Transverse colon (tissue), 4 donors: ENCODE measurements at regions not wholly inside any gene's neighbourhood (a gene's known extent, or its start where the extent isn't known, plus 50 kb on each side); places are given as distances from the start of the nearest gene placed in this dataset.
"Not testable (repeated sequence)": the region's sequence is repeated elsewhere in the genome, so short reads cannot be mapped to it uniquely, and the experiment has no call there.

Experiments used
- DNase-seq: peaks from one replicate; pipeline ENCODE4 v3.0.0-alpha.2; 2019
- H3K27ac ChIP-seq, 4 donors: fragments of 200-600 bp; sonication (generic); 2 replicates each; pipeline ENCODE4 v1.5.1; 2016 to 2018; ENCODE audit warnings: inconsistent platforms in 4 of 4
- H3K27me3 ChIP-seq: fragments of 200-600 bp; sonication (generic); 2 replicates; pipeline ENCODE4 v1.5.1; 2017; ENCODE audit warnings: inconsistent platforms
- H3K36me3 ChIP-seq, 4 donors: fragments of 200-600 bp; sonication (generic); 2 replicates each; pipeline ENCODE4 v1.5.1; 2017 to 2019; ENCODE audit warnings: inconsistent platforms in 4 of 4
- H3K4me1 ChIP-seq, 4 donors: fragments of 200-600 bp; sonication (generic); 2 replicates each; pipeline ENCODE4 v1.5.1; 2017 to 2020; ENCODE audit warnings: inconsistent platforms in 4 of 4
- H3K4me3 ChIP-seq, 4 donors: fragments of 200-600 bp; sonication (generic); 1 replicate in 1 of 4; 2 replicates in 3 of 4; pipeline versions ENCODE4 v1.5.1 to v1.6.1; 2017 to 2019; ENCODE audit warnings: inconsistent platforms in 4 of 4
- H3K9me3 ChIP-seq, 2 donors: fragments of 200-600 bp; sonication (generic); 2 replicates each; pipeline ENCODE4 v1.5.1; 2017 to 2019; ENCODE audit warnings: inconsistent platforms in 2 of 2
- EP300 ChIP-seq: sonication (generic); formaldehyde crosslinking; IDR thresholded peaks from one replicate; pipeline ENCODE4 v1.6.1; 2017; ENCODE audit warnings: antibody characterized with exemption, low read depth
- POLR2A ChIP-seq: fragments of 450-650 bp; IDR thresholded peaks from one replicate; pipeline ENCODE4 v1.6.1; 2016; ENCODE audit warnings: antibody characterized with exemption, mild to moderate bottlenecking, moderate library complexity
- POLR2AphosphoS5 ChIP-seq, 3 donors: sonication (generic); formaldehyde crosslinking; IDR thresholded peaks; one replicate each; pipeline ENCODE4 v1.6.1; 2016; ENCODE audit warnings: antibody characterized with exemption in 3 of 3
- WGBS, 2 donors: methylation state at CpG; one replicate each; pipeline ENCODE4 v1.1.5; 2018; ENCODE audit warnings: low coverage in 1 of 2; 5-methylcytosine and 5-hydroxymethylcytosine counted together
- in situ Hi-C, 4 donors: fragments of 200-750 bp; cut with MboI; loops; one replicate each; pipeline versions ENCODE4 v1.15.0 to v1.15.1; 2017; ENCODE audit warnings: low sequenced_read_pairs in 3 of 4, low pct_ligation_motif_present in 1 of 4, low pct_unique_long_range_greater_than_20kb in 1 of 4
- intact Hi-C: fragments of 100-400 bp; cut with DNase I; formaldehyde crosslinking; loops from one replicate; pipeline ENCODE4 v1.15.1; 2023; ENCODE audit warnings: low total_unique reads
- TF ChIP-seq, protein P1 (sequence below), 5 experiments: fragments of 200-600 bp in 3 of 5; fragments of 450-650 bp in 2 of 5; sonication (generic) in 3 of 5; IDR thresholded peaks; 1 replicate in 2 of 5; 2 replicates in 3 of 5; pipeline ENCODE4 v1.5.1; 2016 to 2017; ENCODE audit warnings: antibody characterized with exemption in 5 of 5, inconsistent platforms in 3 of 5, mild to moderate bottlenecking in 2 of 5, moderate library complexity in 1 of 5

GRCh38 chr11:22536071-22536470 lies 89.6 kb downstream of the FANCF start:
- Histone ChIP-seq H3K36me3 (no peaks in the 10 kb centered on the region), H3K27ac (no peak overlapping the region), H3K4me1 (no peaks in the 10 kb centered on the region), H3K27me3 (no peaks in the 10 kb centered on the region), H3K4me3 (no peak overlapping the region), H3K9me3 (no peaks in the 10 kb centered on the region)
- intact Hi-C loops (no loop called here), in situ Hi-C loops (no loop called here)
- WGBS, 2 donors, result 0% methylated on average over 1 of the region's 1 CpG
- no peak for DNase-seq
- TF ChIP-seq, protein P1, sequence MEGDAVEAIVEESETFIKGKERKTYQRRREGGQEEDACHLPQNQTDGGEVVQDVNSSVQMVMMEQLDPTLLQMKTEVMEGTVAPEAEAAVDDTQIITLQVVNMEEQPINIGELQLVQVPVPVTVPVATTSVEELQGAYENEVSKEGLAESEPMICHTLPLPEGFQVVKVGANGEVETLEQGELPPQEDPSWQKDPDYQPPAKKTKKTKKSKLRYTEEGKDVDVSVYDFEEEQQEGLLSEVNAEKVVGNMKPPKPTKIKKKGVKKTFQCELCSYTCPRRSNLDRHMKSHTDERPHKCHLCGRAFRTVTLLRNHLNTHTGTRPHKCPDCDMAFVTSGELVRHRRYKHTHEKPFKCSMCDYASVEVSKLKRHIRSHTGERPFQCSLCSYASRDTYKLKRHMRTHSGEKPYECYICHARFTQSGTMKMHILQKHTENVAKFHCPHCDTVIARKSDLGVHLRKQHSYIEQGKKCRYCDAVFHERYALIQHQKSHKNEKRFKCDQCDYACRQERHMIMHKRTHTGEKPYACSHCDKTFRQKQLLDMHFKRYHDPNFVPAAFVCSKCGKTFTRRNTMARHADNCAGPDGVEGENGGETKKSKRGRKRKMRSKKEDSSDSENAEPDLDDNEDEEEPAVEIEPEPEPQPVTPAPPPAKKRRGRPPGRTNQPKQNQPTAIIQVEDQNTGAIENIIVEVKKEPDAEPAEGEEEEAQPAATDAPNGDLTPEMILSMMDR (IDR thresholded peaks at IDR 0.05), result no peak
- TF ChIP-seq POLR2A, result no peak
- no peak for TF ChIP-seq EP300
- no peak for TF ChIP-seq POLR2AphosphoS5 (IDR thresholded peaks at IDR 0.05)

DNA sequence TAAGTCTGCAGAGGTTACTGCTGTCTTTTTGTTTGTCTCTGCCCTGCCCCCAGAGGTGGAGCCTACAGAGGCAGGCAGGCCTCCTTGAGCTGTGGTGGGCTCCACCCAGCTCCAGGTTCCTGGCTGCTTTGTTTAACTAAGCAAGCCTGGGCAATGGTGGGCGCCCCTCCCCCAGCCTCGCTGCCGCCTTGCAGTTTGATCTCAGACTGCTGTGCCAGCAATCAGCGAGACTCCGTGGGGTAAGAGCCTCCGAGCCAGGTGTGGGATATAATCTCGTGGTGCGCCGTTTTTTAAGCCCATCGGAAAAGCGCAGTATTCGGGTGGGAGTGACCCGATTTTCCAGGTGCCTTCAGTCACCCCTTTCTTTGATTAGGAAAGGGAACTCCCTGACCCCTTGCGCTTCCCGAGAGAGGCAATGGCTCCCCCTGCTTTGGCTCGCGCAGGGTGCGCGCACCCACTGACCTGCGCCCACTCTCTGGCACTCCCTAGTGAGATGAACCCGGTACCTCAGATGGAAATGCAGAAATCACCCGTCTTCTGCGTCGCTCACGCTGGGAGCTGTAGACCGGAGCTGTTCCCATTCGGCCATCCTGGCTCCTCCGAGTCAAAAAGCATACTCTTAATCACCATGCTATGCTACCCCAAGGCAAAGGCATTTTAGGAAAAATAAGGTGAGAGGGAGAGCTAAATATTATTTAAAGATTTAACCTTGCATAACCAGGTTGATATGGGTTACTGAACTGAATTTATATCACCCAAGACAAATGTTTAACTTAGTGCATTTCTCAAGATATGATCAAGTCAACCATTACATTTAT lies 96.8 kb downstream of the FANCF start:
- WGBS, 2 donors, result 69 to 85% methylated on average over 10 to 28 of the region's 28 CpGs
- H3K4me3 ChIP-seq, intact Hi-C loops, H3K4me1 ChIP-seq, in situ Hi-C loops, H3K9me3 ChIP-seq, H3K36me3 ChIP-seq, H3K27ac ChIP-seq, DNase-seq, H3K27me3 ChIP-seq: not testable (repeated sequence)

GRCh38 chr11:22522225-22522624 lies 103.4 kb downstream of the FANCF start:
- no peak for TF ChIP-seq POLR2AphosphoS5 (IDR thresholded peaks at IDR 0.05)
- TF ChIP-seq, protein P1 (IDR thresholded peaks at IDR 0.05), result no peak
- no peak for TF ChIP-seq EP300
- no peak for TF ChIP-seq POLR2A
- Histone ChIP-seq H3K4me1 (no peaks in the 10 kb centered on the region), H3K4me3 (no peak overlapping the region), H3K36me3 (no peaks in the 10 kb centered on the region), H3K27ac (no peak overlapping the region), H3K27me3 (no peaks in the 10 kb centered on the region), H3K9me3 (no peaks in the 10 kb centered on the region)
- DNase-seq, result no peak
- WGBS, 2 donors, result 58 to 62% methylated on average over 2 of the region's 2 CpGs
- in situ Hi-C loops, result no loop called here
- intact Hi-C loops, result no loop called here

- no peak for DNase-seq
- intact Hi-C loops (no loop called here), in situ Hi-C loops (no loop called here)
- no peaks in the 10 kb centered on the region for H3K9me3 ChIP-seq
- WGBS, 2 donors, result 58 to 70% methylated on average over 2 of the region's 2 CpGs
- H3K4me1 ChIP-seq, result no peaks in the 10 kb centered on the region
- H3K4me3 ChIP-seq, result no peak overlapping the region
- H3K27ac ChIP-seq, result no peak overlapping the region
- H3K36me3 ChIP-seq, result no peaks in the 10 kb centered on the region
- TF ChIP-seq POLR2A (no peak), EP300 (no peak), POLR2AphosphoS5 (IDR thresholded peaks at IDR 0.05) (no peak)
- TF ChIP-seq, protein P1 (IDR thresholded peaks at IDR 0.05), result no peak
- no peaks in the 10 kb centered on the region for H3K27me3 ChIP-seq
These were observed 104.4 kb downstream of the FANCF start for GRCh38 chr11:22521226-22521625.

GRCh38 chr11:22520521-22520920 lies 105.1 kb downstream of the FANCF start:
- in situ Hi-C loops, result no loop called here
- intact Hi-C loops, result no loop called here
- Histone ChIP-seq H3K36me3 (no peaks in the 10 kb centered on the region), H3K4me3 (no peak overlapping the region), H3K27ac (no peak overlapping the region), H3K27me3 (no peaks in the 10 kb centered on the region), H3K9me3 (no peaks in the 10 kb centered on the region), H3K4me1 (no peaks in the 10 kb centered on the region)
- DNase-seq, result no peak
- no peak for TF ChIP-seq POLR2AphosphoS5 (IDR thresholded peaks at IDR 0.05)

- intact Hi-C loops, H3K36me3 ChIP-seq, in situ Hi-C loops: not testable (repeated sequence)
These were observed 107.3 kb downstream of the FANCF start for GRCh38 chr11:22518344-22518743.

More at GRCh38 chr11:22518344-22518743, 107.3 kb downstream of the FANCF start:
- not testable (repeated sequence) for H3K27ac ChIP-seq, H3K27me3 ChIP-seq, H3K4me1 ChIP-seq, DNase-seq, H3K4me3 ChIP-seq, H3K9me3 ChIP-seq
- WGBS, 2 donors, result 54 to 81% methylated on average over 2 of the region's 2 CpGs
